Caco-2 (cell line): ENCODE measurements at regions not wholly inside any gene's neighbourhood (a gene's known extent, or its start where the extent isn't known, plus 50 kb on each side); places are given as distances from the start of the nearest gene placed in this dataset.
"Not testable (repeated sequence)": the region's sequence is repeated elsewhere in the genome, so short reads cannot be mapped to it uniquely, and the experiment has no call there.

Experiments
- BruUV-seq: library from RNA; stranded (reverse); fragments of 400-500 nt; replicated peaks from 2 replicates; lab custom pipeline; 2021; lab: Mats Ljungman, UMichigan
- CTCF ChIA-PET: fragments of 300-600 bp; sonication (Branson Sonifier 250); formaldehyde crosslinking; loops from one replicate; lab custom pipeline; 2022; ENCODE audit warnings: antibody characterized with exemption; lab: Charles Lee
- POLR2A ChIA-PET: fragments of 300-600 bp; sonication (Branson Sonifier 250); formaldehyde crosslinking; loops from one replicate; lab custom pipeline; 2022; ENCODE audit warnings: antibody characterized with exemption; lab: Charles Lee
- DNase-seq, 2 experiments: peaks; one replicate each; pipeline versions ENCODE4 v3.0.0 to v3.0.0-alpha.2; 2020 to 2022
- H3K27me3 ChIP-seq: replicated peaks from 2 replicates; pipeline ENCODE4 v1.6.0; 2011; ENCODE audit warnings: low read length; ENCODE audit not compliant: control insufficient read depth, insufficient read depth
- H3K36me3 ChIP-seq: 2 replicates; pipeline ENCODE4 v1.5.1; 2011; ENCODE audit warnings: low read length; ENCODE audit not compliant: control insufficient read depth, insufficient read depth
- H3K4me1 ChIP-seq: fragments of 250-450 bp; sonication (Bioruptor Pico); 2 replicates; pipeline ENCODE4 v1.5.1; 2020; ENCODE audit warnings: mild to moderate bottlenecking
- H3K4me3 ChIP-seq: 2 replicates; pipeline ENCODE4 v1.5.1; 2011; ENCODE audit warnings: low read depth, mild to moderate bottlenecking, control low read depth, low read length
- H3K9me3 ChIP-seq: fragments of 250-450 bp; sonication (Bioruptor Pico); 2 replicates; pipeline ENCODE4 v1.5.1; 2020; ENCODE audit warnings: mild to moderate bottlenecking, moderate library complexity
- H3K27ac Mint-ChIP-seq: one replicate; pipeline ENCODE4 v1.8.0; 2022; ENCODE audit warnings: mixed read lengths; ENCODE audit not compliant: unreplicated experiment
- H3K27me3 Mint-ChIP-seq: one replicate; pipeline ENCODE4 v1.8.0; 2022; ENCODE audit warnings: mixed read lengths; ENCODE audit not compliant: insufficient read depth, unreplicated experiment
- H3K36me3 Mint-ChIP-seq: one replicate; pipeline ENCODE4 v1.8.0; 2022; ENCODE audit warnings: mild to moderate bottlenecking, mixed read lengths; ENCODE audit not compliant: insufficient read depth, unreplicated experiment
- H3K4me1 Mint-ChIP-seq: one replicate; pipeline ENCODE4 v1.8.0; 2022; ENCODE audit warnings: low read depth, mixed read lengths; ENCODE audit not compliant: unreplicated experiment
- H3K4me3 Mint-ChIP-seq: one replicate; pipeline ENCODE4 v1.8.0; 2022; ENCODE audit warnings: mild to moderate bottlenecking, moderate library complexity, mixed read lengths; ENCODE audit not compliant: unreplicated experiment
- H3K9me3 Mint-ChIP-seq: one replicate; pipeline ENCODE4 v1.8.0; 2022; ENCODE audit warnings: mixed read lengths; ENCODE audit not compliant: unreplicated experiment
- intact Hi-C: fragments of 100-400 bp; cut with micrococcal nuclease; formaldehyde crosslinking; loops from one replicate; pipeline ENCODE4 v1.10.0; 2022; ENCODE audit not compliant: unreplicated experiment
- TF ChIP-seq, protein P1 (sequence below), 2 experiments: fragments of 200-600 bp in 1 of 2; IDR thresholded peaks; 1 replicate in 1 of 2; 2 replicates in 1 of 2; pipeline versions ENCODE4 v1.5.1 to v1.8.0; 2011 to 2022; ENCODE audit warnings: antibody characterized with exemption in 1 of 2, control low read depth in 1 of 2, inconsistent platforms in 1 of 2, low read depth in 1 of 2, low read length in 1 of 2, mild to moderate bottlenecking in 1 of 2, moderate library complexity in 1 of 2; ENCODE audit not compliant: insufficient read depth in 1 of 2, severe bottlenecking in 1 of 2, unreplicated experiment in 1 of 2

GRCh38 chr7:114812570-114812969, 109.3 kb upstream of the MDFIC start:
- Mint-ChIP-seq H3K9me3 (no peaks in the 10 kb centered on the region), H3K4me3 (no peak overlapping the region), H3K36me3 (no peaks in the 10 kb centered on the region), H3K27ac (no peak overlapping the region), H3K27me3 (peaks cover 11% of the 10 kb centered on the region), H3K4me1 (no peaks in the 10 kb centered on the region)
- TF ChIP-seq, protein P1, sequence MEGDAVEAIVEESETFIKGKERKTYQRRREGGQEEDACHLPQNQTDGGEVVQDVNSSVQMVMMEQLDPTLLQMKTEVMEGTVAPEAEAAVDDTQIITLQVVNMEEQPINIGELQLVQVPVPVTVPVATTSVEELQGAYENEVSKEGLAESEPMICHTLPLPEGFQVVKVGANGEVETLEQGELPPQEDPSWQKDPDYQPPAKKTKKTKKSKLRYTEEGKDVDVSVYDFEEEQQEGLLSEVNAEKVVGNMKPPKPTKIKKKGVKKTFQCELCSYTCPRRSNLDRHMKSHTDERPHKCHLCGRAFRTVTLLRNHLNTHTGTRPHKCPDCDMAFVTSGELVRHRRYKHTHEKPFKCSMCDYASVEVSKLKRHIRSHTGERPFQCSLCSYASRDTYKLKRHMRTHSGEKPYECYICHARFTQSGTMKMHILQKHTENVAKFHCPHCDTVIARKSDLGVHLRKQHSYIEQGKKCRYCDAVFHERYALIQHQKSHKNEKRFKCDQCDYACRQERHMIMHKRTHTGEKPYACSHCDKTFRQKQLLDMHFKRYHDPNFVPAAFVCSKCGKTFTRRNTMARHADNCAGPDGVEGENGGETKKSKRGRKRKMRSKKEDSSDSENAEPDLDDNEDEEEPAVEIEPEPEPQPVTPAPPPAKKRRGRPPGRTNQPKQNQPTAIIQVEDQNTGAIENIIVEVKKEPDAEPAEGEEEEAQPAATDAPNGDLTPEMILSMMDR (IDR thresholded peaks at IDR 0.05; ENCODE audit: insufficient read depth in 1 of 2, low read depth in 1 of 2, low read length in 1 of 2, severe bottlenecking in 1 of 2, unreplicated experiment in 1 of 2) = no peak
- no peak for DNase-seq
- POLR2A ChIA-PET = no interaction called here
- Histone ChIP-seq H3K27me3 (no peaks in the 10 kb centered on the region), H3K9me3 (no peaks in the 10 kb centered on the region), H3K36me3 (no peaks in the 10 kb centered on the region), H3K4me1 (no peaks in the 10 kb centered on the region), H3K4me3 (no peak overlapping the region)
- no TSS peak for BruUV-seq
- CTCF ChIA-PET = no interaction called here
- intact Hi-C loops = no loop called here

DNA sequence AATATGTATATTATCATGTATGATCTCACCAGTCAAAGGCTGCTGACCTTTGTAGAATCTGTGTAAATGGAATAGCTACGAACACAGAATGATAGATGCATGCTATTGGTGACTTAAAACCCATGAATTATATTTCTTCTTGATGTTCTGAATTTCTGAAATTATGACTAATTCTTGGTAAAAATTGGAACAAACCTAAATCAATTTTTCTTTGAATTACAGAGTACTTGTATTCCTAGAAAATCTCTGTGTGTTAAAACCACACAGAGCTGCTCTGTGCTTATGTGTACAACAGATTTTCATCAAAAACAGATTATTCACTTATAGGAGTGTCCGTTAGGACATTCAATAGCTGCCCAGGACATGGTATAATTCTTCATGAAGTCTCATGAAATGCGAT, 108.3 kb upstream of the MDFIC start:
- ChIA-PET POLR2A (no interaction called here), CTCF (no interaction called here)
- Mint-ChIP-seq H3K9me3 (no peaks in the 10 kb centered on the region), H3K27me3 (peaks cover 11% of the 10 kb centered on the region), H3K27ac (no peak overlapping the region), H3K36me3 (no peaks in the 10 kb centered on the region), H3K4me1 (no peaks in the 10 kb centered on the region), H3K4me3 (no peak overlapping the region)
- Histone ChIP-seq H3K9me3 (no peaks in the 10 kb centered on the region), H3K4me1 (no peaks in the 10 kb centered on the region), H3K36me3 (no peaks in the 10 kb centered on the region), H3K27me3 (no peaks in the 10 kb centered on the region), H3K4me3 (no peak overlapping the region)
- no TSS peak for BruUV-seq
- TF ChIP-seq, protein P1 (IDR thresholded peaks at IDR 0.05; ENCODE audit: insufficient read depth in 1 of 2, low read depth in 1 of 2, low read length in 1 of 2, severe bottlenecking in 1 of 2, unreplicated experiment in 1 of 2) = no peak
- no peak for DNase-seq
- intact Hi-C loops = no loop called here

- H3K36me3 Mint-ChIP-seq, H3K36me3 ChIP-seq, H3K9me3 Mint-ChIP-seq, BruUV-seq, H3K27me3 ChIP-seq, H3K27me3 Mint-ChIP-seq, H3K4me1 Mint-ChIP-seq, H3K9me3 ChIP-seq, H3K4me3 ChIP-seq, CTCF ChIA-PET, POLR2A ChIA-PET, intact Hi-C loops, H3K4me1 ChIP-seq, DNase-seq, H3K27ac Mint-ChIP-seq, H3K4me3 Mint-ChIP-seq: not testable (repeated sequence)
Observed at GRCh38 chr7:114817036-114817435, 104.9 kb upstream of the MDFIC start.

GRCh38 chr7:114818501-114818900, 103.4 kb upstream of the MDFIC start:
- DNase-seq = no peak
- CTCF ChIA-PET = no interaction called here

More at GRCh38 chr7:114818501-114818900, 103.4 kb upstream of the MDFIC start:
- TF ChIP-seq, protein P1 (IDR thresholded peaks at IDR 0.05; ENCODE audit: insufficient read depth in 1 of 2, low read depth in 1 of 2, low read length in 1 of 2, severe bottlenecking in 1 of 2, unreplicated experiment in 1 of 2) = no peak
- no peaks in the 10 kb centered on the region for H3K36me3 Mint-ChIP-seq
- intact Hi-C loops = no loop called here
- BruUV-seq = no TSS peak
- no peak overlapping the region for H3K4me3 Mint-ChIP-seq
- Histone ChIP-seq H3K9me3 (no peaks in the 10 kb centered on the region), H3K4me1 (no peaks in the 10 kb centered on the region), H3K27me3 (no peaks in the 10 kb centered on the region), H3K36me3 (no peaks in the 10 kb centered on the region), H3K4me3 (no peak overlapping the region)
- no peaks in the 10 kb centered on the region for H3K4me1 Mint-ChIP-seq
- no peaks in the 10 kb centered on the region for H3K27me3 Mint-ChIP-seq
- no peaks in the 10 kb centered on the region for H3K9me3 Mint-ChIP-seq
- H3K27ac Mint-ChIP-seq = no peak overlapping the region
- POLR2A ChIA-PET = no interaction called here
